Activated CD8-positive, alpha-beta T cell treated with anti-CD3 and anti-CD28 coated beads, Interleukin-2, amount 10 ng/mL, durations not matched to agents 7 days and 5 days (primary cell): ENCODE measurements at regions not wholly inside any gene's neighbourhood (a gene's known extent, or its start where the extent isn't known, plus 50 kb on each side); places are given as distances from the start of the nearest gene placed in this dataset.
"Not testable (repeated sequence)": the region's sequence is repeated elsewhere in the genome, so short reads cannot be mapped to it uniquely, and the experiment has no call there.

ENCODE experiments used
- ATAC-seq: fragments of 150-1000 bp; cut with Tn5 transposase; one replicate; pipeline ENCODE4 v1.10.0; 2021; ENCODE audit warnings: moderate library complexity
- CTCF ChIA-PET: fragments of 350-600 bp; sonication (Branson Sonifier 250); formaldehyde crosslinking; loops from one replicate; lab custom pipeline; 2021; ENCODE audit warnings: antibody characterized with exemption; lab: Charles Lee
- POLR2A ChIA-PET: fragments of 350-600 bp; sonication (Branson Sonifier 250); formaldehyde crosslinking; loops from one replicate; lab custom pipeline; 2021; ENCODE audit warnings: antibody characterized with exemption; lab: Charles Lee
- DNase-seq: peaks from one replicate; pipeline ENCODE4 v3.0.0-alpha.2; 2020
- H3K27ac Mint-ChIP-seq: one replicate; pipeline ENCODE4 v1.8.0; 2021; ENCODE audit warnings: mild to moderate bottlenecking, mixed read lengths
- H3K27me3 Mint-ChIP-seq: one replicate; pipeline ENCODE4 v1.8.0; 2021; ENCODE audit warnings: low read depth, mixed read lengths
- H3K36me3 Mint-ChIP-seq: one replicate; pipeline ENCODE4 v1.8.0; 2021; ENCODE audit warnings: low read depth, mixed read lengths
- H3K4me1 Mint-ChIP-seq: one replicate; pipeline ENCODE4 v1.8.0; 2021; ENCODE audit warnings: low read depth, mixed read lengths
- H3K4me3 Mint-ChIP-seq: one replicate; pipeline ENCODE4 v1.8.0; 2021; ENCODE audit warnings: mild to moderate bottlenecking, mixed read lengths
- H3K9me3 Mint-ChIP-seq: one replicate; pipeline ENCODE4 v1.8.0; 2022; ENCODE audit warnings: mixed read lengths; ENCODE audit not compliant: insufficient read depth

DNA sequence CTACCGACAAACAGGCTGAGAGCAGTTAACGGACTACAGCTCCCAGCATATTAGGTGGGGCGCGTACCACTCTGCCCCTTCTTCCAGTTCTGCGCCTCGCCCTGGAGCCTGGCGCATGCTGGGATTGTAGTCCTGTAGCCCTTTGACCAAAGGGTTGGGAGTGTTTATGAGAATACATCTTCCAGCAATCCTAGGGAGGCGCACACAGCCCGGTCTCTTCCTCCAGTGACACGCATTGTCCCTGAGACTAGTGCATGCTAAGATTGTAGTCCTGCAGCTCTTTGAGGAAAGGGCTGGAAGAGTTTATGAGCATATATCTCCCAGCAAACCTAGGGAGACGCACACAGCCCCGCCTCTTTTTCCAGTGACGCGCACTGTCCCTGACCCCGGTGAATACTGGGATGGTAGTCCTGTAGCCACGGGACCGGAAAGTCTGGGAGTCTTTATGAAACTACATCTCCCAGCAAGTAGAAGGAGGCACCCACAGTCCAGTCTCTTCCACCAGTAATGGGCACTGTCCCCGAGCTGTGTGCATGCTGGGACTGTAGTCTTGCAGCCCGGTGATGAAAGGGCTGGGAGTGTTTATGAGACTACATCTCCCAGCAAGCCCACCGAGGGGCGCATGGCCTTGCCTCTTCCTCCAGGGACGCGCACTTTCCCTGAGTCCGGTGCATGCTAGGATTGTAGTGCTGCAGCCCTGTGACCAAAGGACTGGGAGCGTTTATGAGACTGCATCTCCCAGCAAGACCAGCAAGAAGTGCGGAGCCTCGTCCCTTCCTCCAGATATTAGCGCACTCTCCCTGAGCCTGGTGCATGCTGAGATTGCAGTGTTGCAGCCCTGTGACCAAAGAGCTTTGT lies 1812.2 kb upstream of the DEFB115 start:
- H3K27me3 Mint-ChIP-seq, CTCF ChIA-PET, H3K9me3 Mint-ChIP-seq, H3K36me3 Mint-ChIP-seq, POLR2A ChIA-PET, H3K4me1 Mint-ChIP-seq, H3K27ac Mint-ChIP-seq, H3K4me3 Mint-ChIP-seq: not testable (repeated sequence)
- DNase-seq (peak; percentile 37), ATAC-seq (peak; percentile 90)

DNA sequence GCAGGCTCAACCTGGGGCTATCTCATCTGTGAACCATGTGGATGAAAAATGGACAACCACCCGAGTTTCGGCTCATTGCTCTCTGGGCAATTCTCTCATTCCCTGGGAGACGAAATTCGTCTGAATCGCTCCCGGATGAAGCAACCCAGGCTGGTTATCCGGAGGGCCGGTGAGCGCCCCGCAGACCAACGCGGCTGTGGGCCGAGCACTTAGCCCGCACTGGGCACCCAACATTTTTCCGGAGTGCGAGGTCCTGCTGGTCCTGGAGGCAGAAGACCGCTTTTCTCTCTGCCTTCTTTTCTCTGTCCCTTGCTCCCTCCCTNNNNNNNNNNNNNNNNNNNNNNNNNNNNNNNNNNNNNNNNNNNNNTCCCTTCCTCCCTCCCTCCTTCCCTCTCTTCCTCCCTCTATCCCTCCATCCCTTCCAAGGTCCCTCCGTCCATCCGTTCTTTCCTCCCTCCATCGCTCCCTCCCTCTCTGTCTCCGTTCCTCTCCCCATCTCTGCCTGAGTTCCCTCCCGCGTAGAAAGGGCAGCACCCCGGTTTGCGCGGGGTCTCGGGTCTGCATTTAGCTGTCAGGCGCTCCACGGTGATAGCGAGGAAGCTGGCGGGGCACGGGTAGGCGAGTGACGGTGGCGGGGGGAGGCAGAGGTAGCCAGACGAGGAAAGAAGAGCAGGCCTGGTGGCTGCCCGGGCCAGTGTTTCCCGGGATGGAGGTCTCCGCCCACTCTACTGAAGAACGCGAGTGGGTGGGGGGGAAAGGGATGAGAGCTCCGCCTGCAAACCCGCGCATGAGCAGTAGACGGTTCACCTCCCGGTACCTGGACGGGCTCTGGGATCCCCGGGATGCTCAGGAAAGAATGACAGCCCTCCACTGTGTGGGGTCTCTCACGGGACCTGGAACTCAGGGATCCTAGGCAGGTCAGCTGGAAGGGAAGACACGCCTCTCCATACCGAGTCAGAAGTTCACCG lies 1809.7 kb upstream of the DEFB115 start:
- H3K27me3 Mint-ChIP-seq, H3K4me1 Mint-ChIP-seq, H3K4me3 Mint-ChIP-seq, POLR2A ChIA-PET, ATAC-seq, H3K27ac Mint-ChIP-seq, H3K9me3 Mint-ChIP-seq, DNase-seq, H3K36me3 Mint-ChIP-seq, CTCF ChIA-PET: not testable (repeated sequence)

DNA sequence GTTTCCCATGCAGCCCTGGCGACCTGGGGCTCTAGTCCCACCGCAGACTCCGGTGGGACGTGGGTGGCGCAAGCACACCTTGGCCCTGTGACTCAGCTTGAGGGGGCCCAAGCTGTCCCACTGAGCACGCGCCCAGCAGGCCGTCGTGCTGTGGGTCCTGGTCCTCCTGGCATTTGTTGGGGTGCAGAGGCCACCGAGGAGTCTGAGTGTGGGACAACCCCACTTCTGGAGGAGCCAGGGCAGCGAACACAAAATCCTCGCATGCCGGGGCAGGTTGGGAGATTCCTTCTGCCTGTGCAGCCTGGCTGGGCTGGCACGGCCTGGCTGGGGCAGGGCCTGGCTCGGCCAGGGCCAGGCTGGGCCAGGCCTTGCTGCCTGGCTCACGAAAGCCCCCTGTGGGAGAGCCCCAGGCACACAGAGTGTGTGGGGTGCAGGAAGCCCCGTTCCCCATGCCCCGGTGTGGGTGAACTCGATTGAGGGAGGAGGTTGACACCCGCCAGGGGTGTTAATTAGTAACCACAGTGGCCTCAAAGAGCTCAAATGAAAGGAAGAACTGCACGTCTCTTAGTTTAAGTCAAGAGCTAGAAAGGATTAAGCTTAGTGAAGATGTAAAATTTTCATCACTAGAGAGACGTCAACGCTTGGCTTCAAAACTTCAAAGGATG lies 1808.5 kb upstream of the DEFB115 start:
- DNase-seq (no peak), ATAC-seq (no peak)
- H3K9me3 Mint-ChIP-seq = no peaks in the 10 kb centered on the region
- CTCF ChIA-PET = no interaction called here
- no peaks in the 10 kb centered on the region for H3K36me3 Mint-ChIP-seq
- no peaks in the 10 kb centered on the region for H3K27me3 Mint-ChIP-seq
- no peak overlapping the region for H3K4me3 Mint-ChIP-seq
- no peaks in the 10 kb centered on the region for H3K4me1 Mint-ChIP-seq
- POLR2A ChIA-PET = no interaction called here
- no peak overlapping the region for H3K27ac Mint-ChIP-seq

DNA sequence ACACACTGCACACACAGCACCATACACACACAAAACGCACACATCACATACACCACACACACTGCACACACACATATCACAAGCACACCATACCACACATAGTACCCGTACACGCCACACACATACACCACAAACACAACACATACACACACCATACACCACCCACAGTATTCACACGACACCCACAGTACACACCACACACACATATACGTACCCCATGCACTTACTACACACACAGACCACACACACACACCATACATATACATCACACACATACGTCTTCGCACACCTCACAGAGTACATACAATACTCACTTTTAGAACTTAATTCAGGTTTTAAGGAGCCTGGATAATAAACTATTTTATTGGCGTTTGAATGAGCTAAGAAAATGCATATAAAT lies 1805.3 kb upstream of the DEFB115 start:
- ATAC-seq (no peak), DNase-seq (no peak)
- Mint-ChIP-seq H3K27ac (no peak overlapping the region), H3K27me3 (no peaks in the 10 kb centered on the region), H3K9me3 (no peaks in the 10 kb centered on the region), H3K4me3 (no peak overlapping the region), H3K4me1 (no peaks in the 10 kb centered on the region), H3K36me3 (no peaks in the 10 kb centered on the region)
- ChIA-PET CTCF (no interaction called here), POLR2A (no interaction called here)

DNA sequence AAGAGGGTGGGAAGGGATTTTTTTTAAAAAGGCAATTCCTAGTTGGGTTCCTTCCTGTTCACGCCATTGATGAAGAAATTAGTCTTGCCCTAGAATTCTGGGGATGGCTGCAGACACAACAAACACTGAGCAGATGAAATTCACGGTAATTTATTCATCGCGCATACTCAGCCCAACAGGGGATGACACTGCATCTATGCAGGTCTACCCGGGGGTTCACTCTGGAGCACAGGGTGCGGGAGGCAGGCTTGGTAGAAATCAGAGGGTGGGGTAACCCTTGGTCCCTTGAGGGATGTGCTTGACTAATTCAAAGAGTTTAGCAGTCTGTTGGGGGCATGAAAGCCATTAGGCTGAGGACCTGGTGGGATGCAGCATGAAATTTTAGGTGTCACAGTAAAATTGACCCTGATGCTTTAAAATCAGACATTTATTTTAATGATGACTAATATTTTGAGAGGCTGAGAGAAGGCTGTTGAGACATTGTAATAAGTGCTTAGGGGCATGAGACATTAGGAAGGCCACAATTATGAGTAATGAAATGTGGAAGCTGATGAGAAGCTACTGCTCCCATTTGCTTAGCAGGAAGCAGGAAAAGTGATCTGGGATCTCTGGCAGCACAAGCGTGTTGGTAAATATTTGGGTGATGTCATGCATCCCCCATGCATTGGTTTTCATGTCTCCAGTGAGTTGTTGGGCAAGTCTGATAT lies 1800.3 kb upstream of the DEFB115 start:
- ATAC-seq, H3K4me3 Mint-ChIP-seq, POLR2A ChIA-PET, H3K27ac Mint-ChIP-seq, CTCF ChIA-PET, DNase-seq, H3K27me3 Mint-ChIP-seq, H3K9me3 Mint-ChIP-seq, H3K4me1 Mint-ChIP-seq, H3K36me3 Mint-ChIP-seq: not testable (repeated sequence)

DNA sequence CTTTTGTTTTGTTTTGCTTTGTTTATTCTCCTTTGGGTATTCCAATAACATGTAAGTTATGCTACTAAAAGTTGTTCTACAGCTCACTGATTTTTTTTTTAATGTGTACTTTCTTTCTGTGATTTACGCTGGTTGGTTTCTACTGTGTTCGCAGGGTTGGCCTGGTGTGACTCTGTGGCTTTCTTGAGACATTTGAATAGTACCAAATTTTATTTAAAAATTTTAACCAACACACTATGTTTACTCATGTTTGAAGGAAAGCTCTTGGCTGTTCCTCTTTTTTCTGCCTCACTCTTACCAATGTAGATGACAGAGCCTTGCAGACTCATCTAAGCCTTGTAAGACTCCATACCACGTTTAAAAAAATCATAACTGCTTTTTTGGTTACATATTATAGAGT lies 1784.9 kb upstream of the DEFB115 start:
- H3K27ac Mint-ChIP-seq = no peak overlapping the region
- H3K36me3 Mint-ChIP-seq = no peaks in the 10 kb centered on the region
- H3K27me3 Mint-ChIP-seq = no peaks in the 10 kb centered on the region
- H3K4me1 Mint-ChIP-seq = no peaks in the 10 kb centered on the region
- DNase-seq (no peak), ATAC-seq (no peak)
- ChIA-PET CTCF (no interaction called here), POLR2A (interaction anchor here (0.6 kb wide), 1 partner anchor 205 kb away, joined by 3 read pairs; no protein-coding TSS in a partner anchor)
- no peak overlapping the region for H3K4me3 Mint-ChIP-seq
- H3K9me3 Mint-ChIP-seq = no peaks in the 10 kb centered on the region

DNA sequence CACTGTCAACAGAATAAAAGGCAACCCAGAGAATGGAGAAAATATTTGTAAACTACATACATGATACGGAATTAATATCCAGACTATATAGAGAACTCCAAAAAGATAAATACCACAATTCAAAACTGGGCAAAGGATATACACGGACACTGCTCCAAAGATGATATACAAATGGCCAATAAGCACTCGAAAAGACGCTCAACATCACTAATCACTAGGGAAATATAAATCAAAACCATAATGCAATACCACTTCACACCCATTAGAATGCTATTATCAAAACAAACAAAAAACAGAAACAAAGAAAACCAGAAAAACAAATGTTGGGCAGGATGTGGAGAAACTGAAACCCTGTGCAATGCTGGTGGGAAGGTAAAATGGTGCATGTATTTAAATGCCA lies 1764.6 kb upstream of the DEFB115 start:
- ATAC-seq, POLR2A ChIA-PET, H3K4me3 Mint-ChIP-seq, CTCF ChIA-PET, H3K27me3 Mint-ChIP-seq, H3K27ac Mint-ChIP-seq, H3K9me3 Mint-ChIP-seq, H3K4me1 Mint-ChIP-seq, H3K36me3 Mint-ChIP-seq, DNase-seq: not testable (repeated sequence)

DNA sequence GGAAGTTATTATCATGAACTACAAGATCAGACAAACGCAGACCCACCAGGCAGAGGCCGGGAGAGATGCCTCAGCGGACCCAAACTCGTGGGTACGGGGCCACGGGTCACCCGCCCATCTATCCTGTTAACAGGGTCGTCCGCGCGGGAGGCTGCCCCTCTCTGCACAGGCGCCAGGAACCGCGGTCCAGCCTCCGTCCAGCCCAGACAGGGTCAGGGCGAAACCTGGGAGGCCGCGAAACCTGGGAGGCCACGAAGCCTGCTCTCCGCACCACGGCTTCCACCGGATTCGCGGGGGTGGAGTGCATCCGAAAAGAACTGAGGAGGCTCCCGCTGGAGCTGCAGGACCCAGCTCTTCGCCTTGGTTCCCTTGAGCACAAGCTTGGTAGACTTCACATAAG lies 1760.7 kb upstream of the DEFB115 start:
- H3K27ac Mint-ChIP-seq, POLR2A ChIA-PET, H3K27me3 Mint-ChIP-seq, CTCF ChIA-PET, DNase-seq, ATAC-seq, H3K4me3 Mint-ChIP-seq, H3K9me3 Mint-ChIP-seq, H3K4me1 Mint-ChIP-seq, H3K36me3 Mint-ChIP-seq: not testable (repeated sequence)

DNA sequence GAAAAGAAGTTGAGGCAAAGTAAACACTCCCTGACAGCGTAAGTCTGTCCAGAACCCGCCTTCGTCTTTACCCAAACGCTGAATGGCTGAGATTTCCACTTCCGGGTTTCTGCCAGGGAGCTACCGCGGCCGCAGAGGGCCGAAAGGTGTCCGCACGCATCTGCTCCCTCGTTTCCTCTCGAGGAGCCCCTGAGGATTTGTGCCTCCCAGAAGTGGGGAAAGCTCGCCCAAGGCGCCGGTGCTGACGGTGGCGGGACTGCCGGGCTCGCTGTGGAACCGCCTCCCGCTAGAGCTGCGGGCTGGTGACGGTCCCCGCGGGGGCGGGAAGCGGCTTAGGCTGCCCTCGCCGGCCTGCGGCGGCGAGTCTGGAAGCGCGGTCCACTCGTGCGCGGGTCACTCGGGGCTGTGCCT lies 1760.2 kb upstream of the DEFB115 start:
- no peak overlapping the region for H3K27ac Mint-ChIP-seq
- H3K27me3 Mint-ChIP-seq = no peaks in the 10 kb centered on the region
- peaks cover 7% of the 10 kb centered on the region for H3K9me3 Mint-ChIP-seq
- ChIA-PET POLR2A (no interaction called here), CTCF (no interaction called here)
- no peaks in the 10 kb centered on the region for H3K4me1 Mint-ChIP-seq
- no peak for DNase-seq
- H3K4me3 Mint-ChIP-seq = no peak overlapping the region
- H3K36me3 Mint-ChIP-seq = no peaks in the 10 kb centered on the region
- ATAC-seq = no peak

DNA sequence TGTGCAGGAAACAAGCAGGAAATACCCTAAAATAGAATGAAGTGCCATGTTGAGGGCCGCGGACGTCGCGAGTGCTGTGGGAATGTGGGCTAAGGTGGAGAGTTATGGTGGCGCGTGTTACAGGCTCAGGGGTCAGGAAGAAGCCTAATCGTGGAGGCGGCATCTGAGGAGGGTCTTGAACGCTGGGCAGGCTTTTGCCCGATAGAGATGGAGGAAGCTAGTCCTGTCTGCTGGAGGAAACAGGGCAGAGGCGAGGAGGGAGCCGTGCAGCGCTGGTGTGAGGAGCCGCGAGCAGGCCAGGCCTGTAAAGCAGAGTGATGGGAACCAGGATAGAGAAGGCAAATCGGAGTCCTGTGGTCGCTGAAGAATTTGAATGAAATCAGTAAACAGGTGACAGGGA lies 1759.8 kb upstream of the DEFB115 start:
- peak; percentile 20 for DNase-seq
- H3K36me3 Mint-ChIP-seq, POLR2A ChIA-PET: not testable (repeated sequence)

DNA sequence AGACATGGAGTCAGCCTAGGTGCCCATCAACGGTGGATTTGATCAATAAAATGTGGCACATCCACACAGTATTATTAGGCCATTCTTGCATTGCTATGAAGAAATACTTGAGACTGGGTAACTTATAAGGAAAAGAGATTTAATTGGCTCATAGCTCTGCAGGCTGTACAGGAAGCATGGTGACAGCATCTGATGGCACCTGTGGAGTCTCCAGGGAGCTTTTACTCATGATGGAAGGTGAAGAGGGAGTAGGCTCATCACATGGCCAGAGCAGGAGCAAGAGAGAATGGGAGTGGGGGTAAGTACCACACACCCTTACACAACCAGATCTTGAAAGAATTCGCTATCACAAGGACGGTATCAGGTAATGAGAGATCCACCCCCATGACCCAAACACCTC lies 1756.7 kb upstream of the DEFB115 start:
- H3K4me1 Mint-ChIP-seq, CTCF ChIA-PET, H3K27ac Mint-ChIP-seq, H3K4me3 Mint-ChIP-seq, DNase-seq, POLR2A ChIA-PET, H3K27me3 Mint-ChIP-seq, ATAC-seq, H3K9me3 Mint-ChIP-seq, H3K36me3 Mint-ChIP-seq: not testable (repeated sequence)

More for the DNA sequence above, 1759.8 kb upstream of the DEFB115 start:
- CTCF ChIA-PET, H3K27me3 Mint-ChIP-seq, H3K4me1 Mint-ChIP-seq, ATAC-seq, H3K4me3 Mint-ChIP-seq, H3K9me3 Mint-ChIP-seq, H3K27ac Mint-ChIP-seq: not testable (repeated sequence)
